Peyer's patch (tissue), 4 donors: ENCODE measurements at regions not wholly inside any gene's neighbourhood (a gene's known extent, or its start where the extent isn't known, plus 50 kb on each side); places are given as distances from the start of the nearest gene placed in this dataset.

Experiments
- CTCF ChIP-seq, 6 experiments: fragments of 450-650 bp in 4 of 6; fragments of 200-600 bp in 2 of 6; sonication (generic) in 1 of 6; IDR thresholded peaks; one replicate each; pipeline ENCODE4 v1.5.1; 2017 to 2019; ENCODE audit warnings: antibody characterized with exemption in 6 of 6, mild to moderate bottlenecking in 3 of 6, moderate library complexity in 1 of 6
- POLR2A ChIP-seq, 2 donors: fragments of 450-650 bp; IDR thresholded peaks; one replicate each; pipeline ENCODE4 v1.5.1; 2017; ENCODE audit warnings: antibody characterized with exemption in 2 of 2, mild to moderate bottlenecking in 2 of 2, moderate library complexity in 2 of 2

GRCh38 chr4:143784567-143784966 is 84.1 kb upstream of the FREM3 start:
- TF ChIP-seq CTCF (IDR thresholded peaks at IDR 0.05) (no peak), POLR2A (IDR thresholded peaks at IDR 0.05) (no peak)
